Prostate gland (tissue), 2 donors: ENCODE measurements at regions not wholly inside any gene's neighbourhood (a gene's known extent, or its start where the extent isn't known, plus 50 kb on each side); places are given as distances from the start of the nearest gene placed in this dataset.
"Not testable (repeated sequence)": the region's sequence is repeated elsewhere in the genome, so short reads cannot be mapped to it uniquely, and the experiment has no call there.

ENCODE experiments used
- POLR2A ChIP-seq: fragments of 450-650 bp; IDR thresholded peaks from one replicate; pipeline ENCODE4 v1.6.1; 2016; ENCODE audit warnings: antibody characterized with exemption, mild to moderate bottlenecking
- POLR2AphosphoS5 ChIP-seq: sonication (generic); formaldehyde crosslinking; IDR thresholded peaks from one replicate; pipeline ENCODE4 v1.6.1; 2017; ENCODE audit warnings: antibody characterized with exemption
- TF ChIP-seq, protein P1 (sequence below), 4 experiments: fragments of 200-600 bp in 2 of 4; fragments of 450-650 bp in 2 of 4; sonication (generic) in 2 of 4; IDR thresholded peaks; 1 replicate in 3 of 4; 2 replicates in 1 of 4; pipeline ENCODE4 v1.5.1; 2016 to 2019; ENCODE audit warnings: antibody characterized with exemption in 4 of 4, mild to moderate bottlenecking in 2 of 4, moderate library complexity in 2 of 4

DNA sequence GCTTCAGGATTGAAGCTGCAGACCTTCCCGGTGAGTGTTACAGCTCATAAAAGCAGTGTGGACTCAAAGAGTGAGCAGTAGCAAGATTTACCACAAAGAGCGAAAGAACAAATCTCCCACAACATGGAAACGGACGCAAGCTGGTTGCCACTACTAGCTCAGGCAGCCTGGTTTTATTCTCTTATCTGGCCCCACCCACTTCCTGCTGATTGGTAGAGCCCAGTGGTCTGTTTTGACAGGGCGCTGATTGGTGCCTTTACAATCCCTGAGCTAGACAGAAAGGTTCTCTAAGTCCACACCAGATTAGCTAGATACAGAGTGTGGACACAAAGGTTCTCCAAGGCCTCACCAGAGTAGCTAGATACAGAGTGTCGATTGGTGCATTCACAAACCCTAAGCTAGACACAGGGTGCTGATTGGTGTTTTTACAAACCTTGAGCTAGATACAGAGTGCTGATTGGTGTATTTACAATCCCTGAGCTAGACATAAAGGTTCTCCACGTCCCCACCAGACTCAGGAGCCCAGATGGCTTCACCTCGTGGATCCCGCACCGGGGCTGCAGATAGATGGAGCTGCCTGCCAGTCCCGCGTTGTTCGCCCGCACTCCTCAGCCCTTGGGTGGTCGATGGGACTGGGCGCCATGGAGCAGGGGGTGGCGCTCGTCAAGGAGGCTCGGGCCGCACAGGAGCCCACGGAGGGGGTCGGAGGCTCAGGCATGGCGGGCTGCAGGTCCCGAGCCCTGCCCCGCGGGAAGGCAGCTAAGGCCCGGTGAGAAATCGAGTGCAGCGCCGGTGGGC is 111.7 kb downstream of the NAB1 start:
- TF ChIP-seq POLR2A, POLR2AphosphoS5: not testable (repeated sequence)
- TF ChIP-seq, protein P1, sequence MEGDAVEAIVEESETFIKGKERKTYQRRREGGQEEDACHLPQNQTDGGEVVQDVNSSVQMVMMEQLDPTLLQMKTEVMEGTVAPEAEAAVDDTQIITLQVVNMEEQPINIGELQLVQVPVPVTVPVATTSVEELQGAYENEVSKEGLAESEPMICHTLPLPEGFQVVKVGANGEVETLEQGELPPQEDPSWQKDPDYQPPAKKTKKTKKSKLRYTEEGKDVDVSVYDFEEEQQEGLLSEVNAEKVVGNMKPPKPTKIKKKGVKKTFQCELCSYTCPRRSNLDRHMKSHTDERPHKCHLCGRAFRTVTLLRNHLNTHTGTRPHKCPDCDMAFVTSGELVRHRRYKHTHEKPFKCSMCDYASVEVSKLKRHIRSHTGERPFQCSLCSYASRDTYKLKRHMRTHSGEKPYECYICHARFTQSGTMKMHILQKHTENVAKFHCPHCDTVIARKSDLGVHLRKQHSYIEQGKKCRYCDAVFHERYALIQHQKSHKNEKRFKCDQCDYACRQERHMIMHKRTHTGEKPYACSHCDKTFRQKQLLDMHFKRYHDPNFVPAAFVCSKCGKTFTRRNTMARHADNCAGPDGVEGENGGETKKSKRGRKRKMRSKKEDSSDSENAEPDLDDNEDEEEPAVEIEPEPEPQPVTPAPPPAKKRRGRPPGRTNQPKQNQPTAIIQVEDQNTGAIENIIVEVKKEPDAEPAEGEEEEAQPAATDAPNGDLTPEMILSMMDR (IDR thresholded peaks at IDR 0.05), result not testable (repeated sequence)
